Lung (tissue), 11 donors: ENCODE measurements at regions not wholly inside any gene's neighbourhood (a gene's known extent, or its start where the extent isn't known, plus 50 kb on each side); places are given as distances from the start of the nearest gene placed in this dataset.
"Not testable (repeated sequence)": the region's sequence is repeated elsewhere in the genome, so short reads cannot be mapped to it uniquely, and the experiment has no call there.

Experiments
- ATAC-seq: fragments of 200-7000 bp; cut with Tn5 transposase; one replicate; pipeline ENCODE4 v1.9.1; 2020; ENCODE audit warnings: moderate number of reproducible peaks; ENCODE audit not compliant: insufficient read depth, low FRiP score
- DNase-seq, 3 donors: peaks; one replicate each; pipeline ENCODE4 v3.0.0-alpha.2; 2013 to 2017
- H3K27ac ChIP-seq, 2 donors: one replicate each; pipeline ENCODE4 v1.5.1; 2013; ENCODE audit warnings: mild to moderate bottlenecking in 2 of 2, moderate library complexity in 2 of 2, control low read depth in 1 of 2, inconsistent platforms in 1 of 2, low read depth in 1 of 2, low read length in 1 of 2
- H3K27me3 ChIP-seq, 3 donors: one replicate each; pipeline ENCODE4 v1.5.1; 2013; ENCODE audit warnings: low read length in 2 of 3; ENCODE audit not compliant: control insufficient read depth in 3 of 3, insufficient read depth in 3 of 3
- H3K36me3 ChIP-seq, 4 donors: one replicate each; pipeline ENCODE4 v1.5.1; 2013; ENCODE audit warnings: low read length in 4 of 4, mild to moderate bottlenecking in 1 of 4, moderate library complexity in 1 of 4; ENCODE audit not compliant: control insufficient read depth in 4 of 4, insufficient read depth in 4 of 4
- H3K4me1 ChIP-seq, 5 donors: one replicate each; pipeline ENCODE4 v1.5.1; 2013; ENCODE audit warnings: low read length in 5 of 5, mild to moderate bottlenecking in 2 of 5, moderate library complexity in 1 of 5; ENCODE audit not compliant: control insufficient read depth in 5 of 5, insufficient read depth in 5 of 5
- H3K4me3 ChIP-seq: one replicate; pipeline ENCODE4 v1.5.1; 2013; ENCODE audit warnings: mild to moderate bottlenecking, control low read depth, moderate library complexity
- H3K9ac ChIP-seq, 2 donors: one replicate each; pipeline ENCODE4 v1.5.1; 2013; ENCODE audit warnings: low read length in 2 of 2, control low read depth in 1 of 2; ENCODE audit not compliant: insufficient read depth in 1 of 2
- H3K9me3 ChIP-seq, 4 donors: one replicate each; pipeline ENCODE4 v1.5.1; 2013; ENCODE audit warnings: low read length in 3 of 4, mild to moderate bottlenecking in 1 of 4, moderate library complexity in 1 of 4; ENCODE audit not compliant: control insufficient read depth in 4 of 4, insufficient read depth in 3 of 4
- CTCF ChIP-seq: IDR thresholded peaks from 2 replicates; pipeline ENCODE4 v1.5.1; 2012; ENCODE audit warnings: mild to moderate bottlenecking; ENCODE audit errors: control extremely low read depth, extremely low read depth
- WGBS, 2 donors: extraction: QIAGEN DNeasy Blood & Tissue Kit; methylation state at CpG; one replicate each; pipeline ENCODE4 v1.1.7; 2013; 5-methylcytosine and 5-hydroxymethylcytosine counted together
- donor health status: control.
- donor health status: control.
- donor health status: Bipolar disorder and iron deficiency.
- donor health status: healthy.
- donor health status: DM: yes; HTN: yes; CAD: no.

- no peaks in the 10 kb centered on the region for H3K36me3 ChIP-seq
- H3K9ac ChIP-seq, result no peak overlapping the region
- no peak for TF ChIP-seq CTCF
- WGBS, 2 donors, result 47 to 52% methylated on average over 3 of the region's 3 CpGs
- H3K4me3 ChIP-seq, result no peak overlapping the region
- H3K27ac ChIP-seq, result no peak overlapping the region
- DNase-seq, result no peak
- no peaks in the 10 kb centered on the region for H3K4me1 ChIP-seq
- ATAC-seq, result no peak
- H3K9me3 ChIP-seq, result peaks cover 0 to 9% (median 3%) of the 10 kb centered on the region in 4 donors
- no peaks in the 10 kb centered on the region for H3K27me3 ChIP-seq
Observed at GRCh38 chrX:117835034-117835433, 281.6 kb downstream of the KLHL13 start.

- ATAC-seq (no peak), DNase-seq (no peak)
- WGBS, 2 donors, result 88 to 97% methylated on average over 1 of the region's 1 CpG
- no peaks in the 10 kb centered on the region for H3K27me3 ChIP-seq
- no peak overlapping the region for H3K4me3 ChIP-seq
- H3K9ac ChIP-seq, result no peak overlapping the region
- H3K9me3 ChIP-seq, result peaks cover 0 to 9% (median 3%) of the 10 kb centered on the region in 4 donors
- TF ChIP-seq CTCF, result no peak
- no peaks in the 10 kb centered on the region for H3K4me1 ChIP-seq
- no peak overlapping the region for H3K27ac ChIP-seq
- H3K36me3 ChIP-seq, result no peaks in the 10 kb centered on the region
Observed at GRCh38 chrX:117834076-117834475, 282.5 kb downstream of the KLHL13 start.

- not testable (repeated sequence) for H3K4me1 ChIP-seq, H3K27ac ChIP-seq, H3K9ac ChIP-seq, H3K36me3 ChIP-seq, DNase-seq, ATAC-seq, H3K27me3 ChIP-seq, H3K4me3 ChIP-seq, H3K9me3 ChIP-seq
Observed at GRCh38 chrX:117821472-117821871, 295.1 kb downstream of the KLHL13 start.

DNA sequence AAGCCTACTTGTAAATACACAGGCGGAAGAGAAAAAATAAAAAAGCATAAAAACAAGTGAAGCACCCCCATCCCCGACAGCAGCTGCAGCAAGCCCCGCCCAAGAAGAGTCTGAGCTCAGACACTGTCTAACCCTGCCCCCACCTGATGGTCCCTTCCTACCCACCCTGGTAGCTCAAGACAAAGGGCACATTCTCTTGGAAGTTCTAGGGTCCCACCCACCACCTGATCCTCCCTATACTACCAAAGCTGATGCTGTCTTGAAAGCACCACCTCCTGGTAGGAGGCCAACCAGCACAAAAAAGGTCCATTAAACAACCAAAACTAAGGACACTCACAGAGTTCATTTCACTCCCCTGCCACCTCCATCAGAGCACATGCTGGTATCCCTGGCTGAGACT lies 308.2 kb downstream of the KLHL13 start:
- ATAC-seq (no peak), DNase-seq (no peak)
- Histone ChIP-seq H3K36me3 (no peaks in the 10 kb centered on the region), H3K27ac (no peak overlapping the region), H3K9me3 (peaks cover 0 to 4% (median 0%) of the 10 kb centered on the region in 4 donors), H3K9ac (no peak overlapping the region), H3K4me3 (no peak overlapping the region), H3K4me1 (no peaks in the 10 kb centered on the region), H3K27me3 (no peaks in the 10 kb centered on the region)
- WGBS, 2 donors, result 68 to 100% methylated on average over 1 to 3 of the region's 3 CpGs
- TF ChIP-seq CTCF, result no peak
